Subcutaneous abdominal adipose tissue (tissue), 5 donors: ENCODE measurements at regions not wholly inside any gene's neighbourhood (a gene's known extent, or its start where the extent isn't known, plus 50 kb on each side); places are given as distances from the start of the nearest gene placed in this dataset.
"Not testable (repeated sequence)": the region's sequence is repeated elsewhere in the genome, so short reads cannot be mapped to it uniquely, and the experiment has no call there.

Experiments used
- H3K27ac ChIP-seq: one replicate; pipeline ENCODE4 v1.7.0; 2013; ENCODE audit warnings: low read depth, mild to moderate bottlenecking, inconsistent platforms, low read length, moderate library complexity
- H3K27me3 ChIP-seq, 5 donors: one replicate each; pipeline ENCODE4 v1.7.0; 2013; ENCODE audit warnings: low read length in 5 of 5, inconsistent platforms in 1 of 5; ENCODE audit not compliant: control insufficient read depth in 5 of 5, insufficient read depth in 4 of 5
- H3K36me3 ChIP-seq, 5 donors: one replicate each; pipeline ENCODE4 v1.7.0; 2013; ENCODE audit warnings: low read length in 5 of 5; ENCODE audit not compliant: control insufficient read depth in 5 of 5, insufficient read depth in 5 of 5
- H3K4me1 ChIP-seq, 5 donors: one replicate each; pipeline ENCODE4 v1.7.0; 2013; ENCODE audit warnings: low read length in 5 of 5, mild to moderate bottlenecking in 3 of 5, moderate library complexity in 1 of 5; ENCODE audit not compliant: control insufficient read depth in 5 of 5, insufficient read depth in 5 of 5
- H3K4me3 ChIP-seq, 5 donors: one replicate each; pipeline ENCODE4 v1.7.0; 2013; ENCODE audit warnings: low read length in 5 of 5, low read depth in 1 of 5
- H3K9ac ChIP-seq, 5 donors: one replicate each; pipeline ENCODE4 v1.7.0; 2013; ENCODE audit warnings: low read length in 5 of 5, mild to moderate bottlenecking in 4 of 5, moderate library complexity in 3 of 5
- H3K9me3 ChIP-seq, 5 donors: one replicate each; pipeline ENCODE4 v1.7.0; 2013; ENCODE audit warnings: low read length in 5 of 5; ENCODE audit not compliant: control insufficient read depth in 5 of 5
- donor health status: healthy.
- donor health status: healthy.
- donor health status: healthy.
- donor health status: healthy.
- donor health status: healthy.

DNA sequence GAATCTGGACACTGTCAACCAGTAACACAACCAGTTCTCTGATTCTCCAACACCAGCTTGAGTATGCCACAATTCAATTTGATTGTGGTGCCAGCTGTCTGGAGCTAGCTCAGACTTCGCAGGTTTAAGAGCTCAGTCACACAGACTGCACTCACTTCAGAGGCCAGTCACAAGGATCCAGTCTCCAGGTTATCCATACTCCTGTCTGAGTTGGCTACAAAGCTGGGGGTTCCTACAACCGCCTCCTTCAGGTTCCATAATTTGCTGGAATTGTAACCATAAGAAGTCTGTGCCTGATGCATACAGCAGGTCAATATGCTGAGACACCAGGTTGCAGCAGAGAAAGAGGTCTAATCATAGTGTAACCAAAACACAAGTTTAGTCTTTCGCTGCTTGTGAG is 70.5 kb upstream of the CPSF6 start:
- H3K27ac ChIP-seq = no peak overlapping the region
- no peak overlapping the region for H3K9ac ChIP-seq
- H3K36me3 ChIP-seq = no peaks in the 10 kb centered on the region
- H3K4me1 ChIP-seq = peaks cover 0 to 6% (median 0%) of the 10 kb centered on the region in 5 donors
- no peak overlapping the region for H3K4me3 ChIP-seq
- no peaks in the 10 kb centered on the region for H3K27me3 ChIP-seq
- H3K9me3 ChIP-seq = no peaks in the 10 kb centered on the region

GRCh38 chr12:69170293-69170692 is 69.1 kb upstream of the CPSF6 start:
- peaks cover 0 to 6% (median 0%) of the 10 kb centered on the region in 5 donors for H3K4me1 ChIP-seq
- H3K27me3 ChIP-seq = no peaks in the 10 kb centered on the region
- H3K9me3 ChIP-seq = no peaks in the 10 kb centered on the region
- H3K36me3 ChIP-seq = no peaks in the 10 kb centered on the region
- no peak overlapping the region for H3K4me3 ChIP-seq
- no peak overlapping the region for H3K9ac ChIP-seq
- no peak overlapping the region for H3K27ac ChIP-seq

- Histone ChIP-seq H3K27ac (no peak overlapping the region), H3K4me1 (no peaks in the 10 kb centered on the region), H3K9me3 (peaks cover 0 to 7% (median 3%) of the 10 kb centered on the region in 5 donors), H3K27me3 (no peaks in the 10 kb centered on the region), H3K36me3 (no peaks in the 10 kb centered on the region), H3K9ac (no peak overlapping the region), H3K4me3 (no peak overlapping the region)
Measured at GRCh38 chr12:69171881-69172280, 67.5 kb upstream of the CPSF6 start.

GRCh38 chr12:69172491-69172890 is 66.9 kb upstream of the CPSF6 start:
- H3K9me3 ChIP-seq = peaks cover 0 to 7% (median 3%) of the 10 kb centered on the region in 5 donors
- H3K9ac ChIP-seq = no peak overlapping the region
- no peak overlapping the region for H3K27ac ChIP-seq
- no peaks in the 10 kb centered on the region for H3K27me3 ChIP-seq
- H3K36me3 ChIP-seq = no peaks in the 10 kb centered on the region
- no peak overlapping the region for H3K4me3 ChIP-seq
- no peaks in the 10 kb centered on the region for H3K4me1 ChIP-seq

GRCh38 chr12:69173368-69173767 is 66.0 kb upstream of the CPSF6 start:
- Histone ChIP-seq H3K4me3 (no peak overlapping the region), H3K9me3 (peaks cover 0 to 7% (median 3%) of the 10 kb centered on the region in 5 donors)

DNA sequence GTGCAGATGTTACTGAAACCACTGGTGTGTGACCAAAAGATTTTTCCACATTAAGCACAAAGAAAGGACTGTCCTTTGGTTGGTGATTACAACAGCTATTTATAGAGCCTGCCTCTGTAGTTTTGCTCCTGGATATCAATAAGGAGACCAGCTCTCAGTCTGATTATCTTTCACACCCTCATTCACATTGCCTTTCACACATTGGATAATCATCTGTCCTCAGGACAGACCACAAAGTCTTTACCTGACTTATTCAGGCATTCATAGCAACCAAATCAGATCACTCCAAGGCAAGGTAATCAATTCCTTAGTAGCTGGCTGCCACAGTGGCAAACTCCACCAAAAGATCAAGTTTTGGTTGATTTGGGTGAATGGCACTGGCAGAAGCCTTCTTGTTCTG is 59.6 kb upstream of the CPSF6 start:
- H3K27me3 ChIP-seq = no peaks in the 10 kb centered on the region
- H3K4me1 ChIP-seq = no peaks in the 10 kb centered on the region
- no peak overlapping the region for H3K27ac ChIP-seq
- no peak overlapping the region for H3K9ac ChIP-seq
- H3K9me3 ChIP-seq = peaks cover 0 to 8% (median 4%) of the 10 kb centered on the region in 5 donors
- no peaks in the 10 kb centered on the region for H3K36me3 ChIP-seq
- no peak overlapping the region for H3K4me3 ChIP-seq

More at GRCh38 chr12:69173368-69173767, 66.0 kb upstream of the CPSF6 start:
- no peaks in the 10 kb centered on the region for H3K36me3 ChIP-seq
- H3K4me1 ChIP-seq = no peaks in the 10 kb centered on the region
- H3K27me3 ChIP-seq = no peaks in the 10 kb centered on the region
- H3K9ac ChIP-seq = no peak overlapping the region
- no peak overlapping the region for H3K27ac ChIP-seq

DNA sequence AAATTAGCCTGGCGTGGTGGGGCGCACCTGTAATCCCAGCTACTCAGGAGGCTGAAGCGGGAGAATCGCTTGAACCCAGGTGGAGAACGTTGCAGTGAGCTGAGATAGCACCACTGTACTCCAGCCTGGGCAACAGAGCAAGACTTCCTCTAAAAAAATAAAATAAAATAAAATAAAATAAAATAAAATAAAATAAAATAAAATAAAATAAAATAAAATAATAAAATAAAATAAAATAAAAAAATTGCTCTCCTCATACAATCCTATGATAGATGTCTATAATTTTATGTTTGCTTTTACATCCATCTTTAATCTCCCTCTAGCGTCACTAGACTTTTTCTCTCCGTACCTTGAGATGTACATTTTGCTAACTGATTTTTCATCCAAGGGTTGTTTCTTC is 51.8 kb upstream of the CPSF6 start:
- H3K27ac ChIP-seq, H3K4me3 ChIP-seq, H3K9ac ChIP-seq, H3K4me1 ChIP-seq, H3K27me3 ChIP-seq, H3K36me3 ChIP-seq: not testable (repeated sequence)
- peaks cover 4 to 19% (median 9%) of the 10 kb centered on the region in 5 donors for H3K9me3 ChIP-seq

DNA sequence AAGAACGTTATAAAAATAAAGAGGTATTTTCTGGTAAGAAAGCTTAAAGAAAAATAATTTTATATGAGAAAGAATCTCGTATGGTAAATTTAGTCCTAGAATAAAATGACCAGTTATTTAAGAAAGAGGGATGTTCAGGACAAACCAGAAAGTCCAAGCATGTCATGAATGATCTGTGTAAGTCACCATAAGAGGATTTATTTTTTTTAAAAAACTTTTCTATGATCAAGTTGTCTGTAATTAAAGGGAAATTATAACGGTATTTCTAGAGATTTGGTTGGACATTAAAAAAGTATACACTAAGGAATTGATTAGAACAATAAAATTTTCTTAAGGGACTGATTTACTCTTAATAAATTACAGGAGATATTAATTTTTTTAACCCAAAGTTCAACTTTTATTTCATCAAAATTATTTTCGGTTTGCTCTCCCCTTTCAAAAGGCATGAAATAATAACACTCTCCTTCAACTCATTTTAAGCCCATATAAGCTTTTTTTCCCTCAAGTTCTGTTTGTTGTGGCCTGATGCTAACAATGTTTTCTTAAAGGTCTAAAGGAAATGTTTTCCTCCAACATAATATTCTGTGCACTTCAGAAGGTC is 49.9 kb upstream of the CPSF6 start:
- Histone ChIP-seq H3K4me1 (no peaks in the 10 kb centered on the region), H3K9ac (no peak overlapping the region), H3K27ac (no peak overlapping the region), H3K27me3 (no peaks in the 10 kb centered on the region), H3K9me3 (peaks cover 3 to 19% (median 9%) of the 10 kb centered on the region in 5 donors), H3K36me3 (no peaks in the 10 kb centered on the region), H3K4me3 (no peak overlapping the region)
